Right lobe of liver (tissue), 4 donors: ENCODE measurements at regions not wholly inside any gene's neighbourhood (a gene's known extent, or its start where the extent isn't known, plus 50 kb on each side); places are given as distances from the start of the nearest gene placed in this dataset.

Experiments used
- POLR2A ChIP-seq: fragments of 450-650 bp; IDR thresholded peaks from one replicate; pipeline ENCODE4 v1.6.1; 2017; ENCODE audit warnings: antibody characterized with exemption, mild to moderate bottlenecking
- TF ChIP-seq, protein P1 (sequence below), 4 donors: fragments of 200-600 bp in 3 of 4; fragments of 450-650 bp in 1 of 4; IDR thresholded peaks; one replicate each; pipeline versions ENCODE4 v1.5.1 to v1.8.0; 2016 to 2022; ENCODE audit warnings: antibody characterized with exemption in 4 of 4, mild to moderate bottlenecking in 2 of 4
- donor health status: DM: no; HTN: no; CAD: no.
- donor health status: DM: no; HTN: no; CAD: no.
- donor health status: DM: no; HTN: yes; CAD: no.

DNA sequence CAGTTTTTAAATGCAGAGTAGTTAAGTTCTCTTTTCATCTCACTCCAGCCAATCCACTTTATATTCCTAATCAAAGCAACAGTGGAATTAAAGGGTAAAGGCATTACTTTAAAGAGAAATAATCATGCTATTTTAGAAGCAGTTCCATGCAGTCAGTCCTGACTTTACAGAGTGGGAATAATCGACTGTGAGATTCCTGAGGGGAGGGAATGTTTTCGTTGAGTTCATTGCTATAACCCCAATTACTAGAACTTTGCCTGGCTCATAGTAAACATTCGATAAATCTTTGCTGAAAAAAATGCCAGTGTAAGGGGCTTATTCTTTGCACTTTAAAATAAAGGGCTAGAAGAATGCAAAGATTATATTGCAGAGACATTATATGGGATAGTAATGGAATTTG lies 127.2 kb upstream of the ASTN2 start:
- TF ChIP-seq, protein P1, sequence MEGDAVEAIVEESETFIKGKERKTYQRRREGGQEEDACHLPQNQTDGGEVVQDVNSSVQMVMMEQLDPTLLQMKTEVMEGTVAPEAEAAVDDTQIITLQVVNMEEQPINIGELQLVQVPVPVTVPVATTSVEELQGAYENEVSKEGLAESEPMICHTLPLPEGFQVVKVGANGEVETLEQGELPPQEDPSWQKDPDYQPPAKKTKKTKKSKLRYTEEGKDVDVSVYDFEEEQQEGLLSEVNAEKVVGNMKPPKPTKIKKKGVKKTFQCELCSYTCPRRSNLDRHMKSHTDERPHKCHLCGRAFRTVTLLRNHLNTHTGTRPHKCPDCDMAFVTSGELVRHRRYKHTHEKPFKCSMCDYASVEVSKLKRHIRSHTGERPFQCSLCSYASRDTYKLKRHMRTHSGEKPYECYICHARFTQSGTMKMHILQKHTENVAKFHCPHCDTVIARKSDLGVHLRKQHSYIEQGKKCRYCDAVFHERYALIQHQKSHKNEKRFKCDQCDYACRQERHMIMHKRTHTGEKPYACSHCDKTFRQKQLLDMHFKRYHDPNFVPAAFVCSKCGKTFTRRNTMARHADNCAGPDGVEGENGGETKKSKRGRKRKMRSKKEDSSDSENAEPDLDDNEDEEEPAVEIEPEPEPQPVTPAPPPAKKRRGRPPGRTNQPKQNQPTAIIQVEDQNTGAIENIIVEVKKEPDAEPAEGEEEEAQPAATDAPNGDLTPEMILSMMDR (IDR thresholded peaks at IDR 0.05) = no peak
- TF ChIP-seq POLR2A = no peak
